IMR-90 (cell line): ENCODE measurements at regions not wholly inside any gene's neighbourhood (a gene's known extent, or its start where the extent isn't known, plus 50 kb on each side); places are given as distances from the start of the nearest gene placed in this dataset.

ENCODE experiments used
- CEBPB ChIP-seq: IDR thresholded peaks from 2 replicates; pipeline ENCODE4 v1.6.1; 2012; ENCODE audit warnings: low read depth, low read length, improper control_type of control experiment
- MAFK ChIP-seq: IDR thresholded peaks from 2 replicates; pipeline ENCODE4 v1.6.1; 2012; ENCODE audit warnings: low read depth, low read length, improper control_type of control experiment
- RAD21 ChIP-seq: IDR thresholded peaks from 2 replicates; pipeline ENCODE4 v1.6.1; 2012; ENCODE audit warnings: low read length, improper control_type of control experiment

DNA sequence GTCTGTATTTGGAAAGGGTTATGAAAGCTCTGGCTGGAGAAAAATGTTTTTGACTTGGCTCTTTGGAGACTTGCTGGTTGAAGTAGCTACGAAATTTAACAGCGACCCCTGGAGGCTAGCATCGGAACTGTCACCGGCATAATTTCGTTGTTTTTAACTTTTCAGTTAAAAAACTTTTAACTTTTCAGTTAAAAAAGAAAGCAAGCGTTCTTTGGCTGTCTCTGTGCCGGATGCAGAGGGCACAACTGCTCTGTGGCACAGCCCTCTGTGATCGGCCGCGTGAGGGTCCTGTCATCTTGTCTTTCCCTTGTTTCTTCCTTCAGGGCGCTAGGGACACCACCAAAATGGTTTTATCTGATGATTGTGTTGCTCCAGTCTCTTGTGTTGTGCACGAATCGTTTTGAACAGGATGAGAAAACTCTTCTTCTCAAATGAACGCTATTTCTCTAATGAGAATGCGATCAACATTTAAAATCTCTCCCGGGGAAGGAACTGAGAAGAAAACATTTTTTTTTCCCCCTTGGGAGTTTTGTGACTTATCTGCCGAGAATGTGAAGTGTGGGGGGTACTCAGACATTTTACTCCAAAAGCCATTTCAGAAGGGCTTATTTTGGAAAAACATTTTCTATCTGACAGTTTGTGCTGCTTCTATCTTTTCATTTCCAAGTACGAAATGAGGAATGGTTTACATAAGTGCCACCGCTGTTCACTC, 57.1 kb downstream of the ADCYAP1 start:
- TF ChIP-seq RAD21 (peak; percentile 39), MAFK (no peak), CEBPB (no peak)
